Body of pancreas (tissue), 4 donors: ENCODE measurements at regions not wholly inside any gene's neighbourhood (a gene's known extent, or its start where the extent isn't known, plus 50 kb on each side); places are given as distances from the start of the nearest gene placed in this dataset.

Source experiments
- ATAC-seq: fragments of 150-250 bp; one replicate; pipeline ENCODE4 v1.9.1; 2016
- DNase-seq, 4 donors: peaks; one replicate each; pipeline ENCODE4 v3.0.0-alpha.2; 2019
- H3K27ac ChIP-seq, 4 donors: fragments of 200-600 bp; sonication (generic); 1 replicate in 3 of 4; 2 replicates in 1 of 4; pipeline versions ENCODE4 v1.5.1 to v1.6.1; 2016 to 2019; ENCODE audit warnings: mild to moderate bottlenecking in 1 of 4, mixed read lengths in 1 of 4, moderate library complexity in 1 of 4
- H3K27me3 ChIP-seq, 2 donors: fragments of 200-600 bp; sonication (generic); one replicate each; pipeline ENCODE4 v1.6.0; 2016; ENCODE audit warnings: mild to moderate bottlenecking in 1 of 2
- H3K36me3 ChIP-seq, 2 donors: fragments of 200-600 bp; sonication (generic); replicated peaks in 1 of 2; 2 replicates each; pipeline ENCODE4 v1.5.1; 2016; ENCODE audit warnings: low read depth in 2 of 2; ENCODE audit not compliant: insufficient read depth in 1 of 2
- H3K4me1 ChIP-seq: fragments of 200-600 bp; sonication (generic); one replicate; pipeline ENCODE4 v1.6.0; 2016
- H3K4me3 ChIP-seq, 2 donors: fragments of 200-600 bp; sonication (generic); 1 replicate in 1 of 2; 2 replicates in 1 of 2; pipeline ENCODE4 v1.5.1; 2016 to 2019
- H3K9me3 ChIP-seq, 3 donors: fragments of 200-600 bp; sonication (generic); 1 replicate in 2 of 3; 2 replicates in 1 of 3; pipeline ENCODE4 v1.5.1; 2016
- POLR2A ChIP-seq, 3 donors: fragments of 450-650 bp; IDR thresholded peaks; one replicate each; pipeline ENCODE4 v1.6.1; 2016; ENCODE audit warnings: antibody characterized with exemption in 3 of 3, mild to moderate bottlenecking in 2 of 3
- WGBS, 2 donors: methylation state at CpG; one replicate each; pipeline ENCODE4 v1.1.5; 2017; 5-methylcytosine and 5-hydroxymethylcytosine counted together
- intact Hi-C: fragments of 100-400 bp; cut with DNase I; formaldehyde crosslinking; loops from one replicate; pipeline ENCODE4 v1.15.1; 2023
- TF ChIP-seq, protein P1 (sequence below), 7 experiments: fragments of 450-650 bp in 4 of 7; fragments of 200-600 bp in 3 of 7; sonication (generic) in 3 of 7; IDR thresholded peaks; one replicate each; pipeline ENCODE4 v1.5.1; 2016 to 2019; ENCODE audit warnings: antibody characterized with exemption in 7 of 7

DNA sequence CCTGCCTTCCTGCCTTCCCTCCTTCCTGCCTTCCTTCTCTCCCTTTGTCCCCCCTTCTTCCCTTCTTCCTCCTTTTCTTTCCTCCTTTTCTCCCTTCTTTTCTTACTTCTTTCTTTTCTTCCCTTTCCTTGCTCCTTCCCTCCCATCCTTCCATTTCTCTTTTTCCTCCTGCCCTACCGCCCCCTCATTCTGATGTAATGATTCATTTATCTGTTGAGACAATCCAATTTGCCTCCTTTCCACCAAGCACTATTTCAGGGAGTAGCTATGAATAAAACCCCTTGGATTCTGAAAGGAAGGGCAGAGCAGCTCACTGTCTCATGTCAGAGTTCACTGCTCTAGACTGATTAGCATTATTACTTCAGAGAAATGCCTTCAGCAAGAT, 462.6 kb downstream of the PDCD6IP start:
- Histone ChIP-seq H3K27me3 (no peaks in the 10 kb centered on the region), H3K4me1 (no peaks in the 10 kb centered on the region), H3K27ac (no peak overlapping the region), H3K9me3 (no peaks in the 10 kb centered on the region), H3K36me3 (no peaks in the 10 kb centered on the region), H3K4me3 (no peak overlapping the region)
- DNase-seq (no peak), ATAC-seq (no peak)
- no peak for TF ChIP-seq POLR2A (IDR thresholded peaks at IDR 0.05)
- TF ChIP-seq, protein P1, sequence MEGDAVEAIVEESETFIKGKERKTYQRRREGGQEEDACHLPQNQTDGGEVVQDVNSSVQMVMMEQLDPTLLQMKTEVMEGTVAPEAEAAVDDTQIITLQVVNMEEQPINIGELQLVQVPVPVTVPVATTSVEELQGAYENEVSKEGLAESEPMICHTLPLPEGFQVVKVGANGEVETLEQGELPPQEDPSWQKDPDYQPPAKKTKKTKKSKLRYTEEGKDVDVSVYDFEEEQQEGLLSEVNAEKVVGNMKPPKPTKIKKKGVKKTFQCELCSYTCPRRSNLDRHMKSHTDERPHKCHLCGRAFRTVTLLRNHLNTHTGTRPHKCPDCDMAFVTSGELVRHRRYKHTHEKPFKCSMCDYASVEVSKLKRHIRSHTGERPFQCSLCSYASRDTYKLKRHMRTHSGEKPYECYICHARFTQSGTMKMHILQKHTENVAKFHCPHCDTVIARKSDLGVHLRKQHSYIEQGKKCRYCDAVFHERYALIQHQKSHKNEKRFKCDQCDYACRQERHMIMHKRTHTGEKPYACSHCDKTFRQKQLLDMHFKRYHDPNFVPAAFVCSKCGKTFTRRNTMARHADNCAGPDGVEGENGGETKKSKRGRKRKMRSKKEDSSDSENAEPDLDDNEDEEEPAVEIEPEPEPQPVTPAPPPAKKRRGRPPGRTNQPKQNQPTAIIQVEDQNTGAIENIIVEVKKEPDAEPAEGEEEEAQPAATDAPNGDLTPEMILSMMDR (IDR thresholded peaks at IDR 0.05) = no peak
- 93 to 94% methylated on average over 1 of the region's 1 CpG for WGBS, 2 donors
- intact Hi-C loops = no loop called here

DNA sequence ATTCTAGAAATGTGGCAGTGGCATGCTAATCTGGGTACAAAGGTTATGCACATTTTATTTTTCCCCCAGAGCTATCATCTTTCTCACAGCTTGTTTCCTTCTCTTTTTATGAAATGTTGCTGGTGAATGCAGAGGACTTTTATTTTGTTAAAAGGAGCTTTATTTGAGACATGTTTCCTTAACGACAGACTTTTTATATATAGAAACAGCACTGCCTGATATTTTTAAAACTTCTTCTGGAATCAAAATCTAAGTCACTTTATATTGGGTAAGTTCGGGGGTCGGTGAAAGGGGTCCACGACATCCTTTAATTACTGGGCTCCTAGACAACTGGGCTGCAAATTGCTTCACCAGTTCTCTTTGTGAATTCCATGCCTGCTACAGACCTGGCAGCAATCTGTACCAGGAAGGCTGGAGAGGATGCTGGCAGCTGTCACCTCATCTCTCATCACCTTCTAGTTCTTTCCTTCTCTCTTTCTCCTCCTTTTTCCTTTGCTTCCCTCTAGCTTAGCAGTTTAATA, 464.7 kb downstream of the PDCD6IP start:
- no peak for TF ChIP-seq POLR2A (IDR thresholded peaks at IDR 0.05)
- TF ChIP-seq, protein P1 (IDR thresholded peaks at IDR 0.05) = no peak
- Histone ChIP-seq H3K4me3 (no peak overlapping the region), H3K36me3 (no peaks in the 10 kb centered on the region), H3K4me1 (no peaks in the 10 kb centered on the region), H3K27me3 (no peaks in the 10 kb centered on the region), H3K27ac (no peak overlapping the region), H3K9me3 (no peaks in the 10 kb centered on the region)
- WGBS, 2 donors = 20 to 30% methylated on average over 4 of the region's 4 CpGs
- DNase-seq (no peak), ATAC-seq (no peak)
- intact Hi-C loops = no loop called here

DNA sequence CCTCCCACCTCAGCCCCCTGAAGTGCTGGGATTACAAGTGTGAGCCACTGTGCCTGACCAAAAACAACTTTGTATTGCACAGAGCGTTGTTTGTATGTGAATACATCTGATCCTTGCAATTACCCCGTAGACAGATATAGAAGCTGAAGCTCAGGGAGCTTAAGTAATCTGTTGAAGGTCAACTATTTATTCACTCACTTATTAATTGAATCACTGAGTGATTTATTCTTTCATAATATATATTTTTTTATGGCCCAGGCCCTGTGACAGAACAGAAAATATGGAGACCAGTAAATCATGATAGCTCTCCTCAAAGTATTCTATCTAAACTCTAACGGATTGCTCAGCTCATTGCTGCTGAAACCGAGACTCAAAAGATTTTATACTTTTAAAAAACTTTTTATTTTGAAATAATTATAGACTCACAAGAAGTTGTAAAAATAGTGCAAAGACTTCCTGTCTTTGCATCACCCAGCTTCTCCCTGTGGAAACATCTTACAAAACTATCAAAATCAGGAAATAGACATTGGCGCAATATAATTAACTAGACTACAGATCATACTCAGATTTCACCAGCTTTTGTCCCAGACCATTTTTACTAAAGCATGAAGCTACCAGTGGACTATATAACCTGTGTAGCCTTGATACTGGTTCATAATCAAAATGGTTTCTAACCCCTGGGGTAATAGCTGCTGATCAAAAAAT, 466.1 kb downstream of the PDCD6IP start:
- H3K27ac ChIP-seq = no peak overlapping the region
- 48 to 61% methylated on average over 5 of the region's 5 CpGs for WGBS, 2 donors
- no peaks in the 10 kb centered on the region for H3K9me3 ChIP-seq
- intact Hi-C loops = no loop called here
- no peak for TF ChIP-seq POLR2A (IDR thresholded peaks at IDR 0.05)
- TF ChIP-seq, protein P1 (IDR thresholded peaks at IDR 0.05) = no peak
- ATAC-seq (no peak), DNase-seq (no peak)
- H3K36me3 ChIP-seq = no peaks in the 10 kb centered on the region
- no peaks in the 10 kb centered on the region for H3K4me1 ChIP-seq
- H3K4me3 ChIP-seq = no peak overlapping the region
- no peaks in the 10 kb centered on the region for H3K27me3 ChIP-seq

DNA sequence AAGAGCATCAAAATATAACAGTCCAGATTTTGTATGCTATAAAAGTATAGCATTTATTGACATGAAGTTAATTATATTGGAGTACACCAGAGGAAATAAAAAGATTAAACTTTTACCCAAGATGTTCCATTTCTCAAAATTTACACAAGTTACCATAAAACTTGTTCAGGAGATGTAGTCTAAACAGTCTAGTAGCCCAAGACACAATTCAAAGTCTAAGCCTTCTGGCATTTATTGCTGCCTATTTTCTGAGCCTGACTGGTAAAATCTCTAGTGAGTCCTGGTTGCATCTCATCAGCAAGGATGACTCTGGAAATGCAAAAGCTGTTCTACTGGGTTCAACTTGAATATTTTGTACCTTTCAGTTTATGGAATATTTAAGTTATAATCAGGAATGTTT, 468.7 kb downstream of the PDCD6IP start:
- Histone ChIP-seq H3K36me3 (no peaks in the 10 kb centered on the region), H3K9me3 (no peaks in the 10 kb centered on the region), H3K4me1 (no peaks in the 10 kb centered on the region), H3K27me3 (no peaks in the 10 kb centered on the region), H3K27ac (no peak overlapping the region), H3K4me3 (no peak overlapping the region)
- ATAC-seq (no peak), DNase-seq (no peak)
- no peak for TF ChIP-seq POLR2A (IDR thresholded peaks at IDR 0.05)
- TF ChIP-seq, protein P1 (IDR thresholded peaks at IDR 0.05) = no peak
- intact Hi-C loops = no loop called here
